ENCODE measurements at regions not wholly inside any gene's neighbourhood (a gene's known extent, or its start where the extent isn't known, plus 50 kb on each side); places are given as distances from the start of the nearest gene placed in this dataset.
A peak's percentile ranks its signal among the peaks of the same experiment; 100 is the strongest.

DNA sequence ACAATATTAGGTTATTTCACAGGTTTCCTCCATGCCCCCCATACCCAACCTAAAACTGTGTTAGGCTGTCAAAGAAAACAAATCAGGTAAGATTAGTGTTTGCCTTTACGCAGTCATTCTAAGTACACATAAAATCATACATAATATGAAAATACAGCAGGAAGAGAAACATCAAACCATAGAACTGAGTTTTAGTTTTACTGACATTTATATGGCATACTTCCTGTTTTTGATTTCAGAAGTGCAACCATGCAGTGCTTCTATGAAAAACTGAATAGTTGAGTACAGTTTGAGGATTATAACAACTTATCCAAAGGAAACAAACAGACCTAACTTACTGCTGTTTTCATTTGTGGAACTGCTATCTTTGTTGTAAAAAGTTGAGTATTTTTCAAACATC lies 91.3 kb downstream of the KCNRG start:
- DNase-seq = no peak

DNA sequence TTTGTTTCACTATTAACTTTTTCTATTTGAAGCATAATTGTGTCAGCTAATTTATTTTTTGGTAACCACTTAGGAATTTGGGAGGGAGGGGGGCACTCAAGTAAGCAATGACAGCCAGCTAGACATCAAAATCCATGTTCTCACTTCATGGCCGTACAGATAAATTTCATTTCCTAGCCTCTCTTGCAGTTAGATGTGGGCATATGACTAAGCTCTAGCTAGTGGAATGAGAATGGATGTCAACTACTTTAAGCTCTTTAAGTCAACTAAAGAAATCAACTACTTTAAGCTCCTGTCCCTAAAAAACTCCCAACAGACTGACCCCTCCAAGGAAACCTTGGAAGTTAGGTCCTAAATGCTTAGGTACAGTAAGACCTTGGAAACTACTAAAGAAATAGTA lies 92.0 kb downstream of the KCNRG start:
- no peak for DNase-seq

DNA sequence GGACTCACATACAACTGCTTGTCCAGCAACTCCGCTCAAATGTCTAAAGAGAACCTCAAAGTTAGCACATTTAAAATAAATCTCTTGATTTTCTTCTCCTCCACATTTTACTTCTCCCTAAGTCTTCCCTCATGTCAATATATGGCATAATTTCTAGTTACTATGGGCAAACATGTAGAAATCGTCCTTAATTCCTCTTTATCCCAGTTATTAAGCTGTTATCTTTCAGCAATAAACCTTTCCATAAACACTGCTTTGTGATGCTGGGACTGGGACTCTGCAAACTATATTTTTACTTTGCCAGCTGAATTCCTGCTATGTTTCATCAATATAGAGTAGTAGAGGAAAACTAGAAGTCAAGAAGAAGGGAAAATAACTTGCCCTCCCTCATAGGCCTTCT lies 99.7 kb downstream of the KCNRG start:
- no peak for DNase-seq

- no peak for DNase-seq
Measured at GRCh38 chr13:50115695-50116094, 100.5 kb downstream of the KCNRG start.

- DNase-seq = no peak
Measured at GRCh38 chr13:50116430-50116973, 101.3 kb downstream of the KCNRG start.

- no peak for DNase-seq
Measured at GRCh38 chr13:50119591-50119990, 104.3 kb downstream of the KCNRG start.

GRCh38 chr13:50122455-50122854 lies 107.2 kb downstream of the KCNRG start:
- no peak for DNase-seq

DNA sequence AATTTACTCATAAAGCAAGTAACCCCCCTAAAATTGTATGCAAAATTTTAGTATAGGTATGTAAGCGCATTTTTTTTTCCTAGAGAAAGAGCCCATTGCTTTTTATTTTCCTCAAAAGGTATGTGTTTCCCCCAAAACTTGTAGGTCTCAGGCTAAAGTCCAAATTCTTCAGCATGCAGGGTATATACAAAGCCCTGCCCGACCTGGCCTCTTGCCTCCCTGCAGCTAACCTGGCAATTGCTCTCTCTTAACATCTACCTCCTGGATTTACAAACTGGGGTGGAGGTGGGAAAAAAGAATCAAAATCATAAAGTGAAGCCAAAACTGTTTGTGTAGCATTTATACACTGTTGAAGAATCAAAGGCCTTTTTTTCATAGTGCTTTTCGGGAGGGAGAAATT lies 107.8 kb downstream of the KCNRG start:
- DNase-seq = no peak

DNA sequence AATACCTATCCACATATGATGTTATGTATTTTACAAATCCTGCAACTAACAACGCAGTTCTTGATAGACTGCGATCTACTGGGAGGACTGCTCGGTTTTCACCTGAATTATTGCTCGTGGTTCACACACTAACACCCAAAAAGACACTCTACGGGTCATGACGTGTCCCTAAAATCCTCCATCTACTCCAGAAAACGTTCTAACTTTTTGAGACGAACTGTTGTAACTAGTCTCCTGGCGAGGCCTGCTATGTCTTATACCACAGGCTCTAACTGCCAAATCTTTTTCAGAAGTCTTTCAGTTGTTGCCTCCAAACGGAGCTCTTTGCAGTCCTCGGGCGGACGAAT lies 108.2 kb downstream of the KCNRG start:
- no peak for DNase-seq

- DNase-seq = peak; percentile 83
Measured at GRCh38 chr13:50123862-50124535, 108.8 kb downstream of the KCNRG start.

DNA sequence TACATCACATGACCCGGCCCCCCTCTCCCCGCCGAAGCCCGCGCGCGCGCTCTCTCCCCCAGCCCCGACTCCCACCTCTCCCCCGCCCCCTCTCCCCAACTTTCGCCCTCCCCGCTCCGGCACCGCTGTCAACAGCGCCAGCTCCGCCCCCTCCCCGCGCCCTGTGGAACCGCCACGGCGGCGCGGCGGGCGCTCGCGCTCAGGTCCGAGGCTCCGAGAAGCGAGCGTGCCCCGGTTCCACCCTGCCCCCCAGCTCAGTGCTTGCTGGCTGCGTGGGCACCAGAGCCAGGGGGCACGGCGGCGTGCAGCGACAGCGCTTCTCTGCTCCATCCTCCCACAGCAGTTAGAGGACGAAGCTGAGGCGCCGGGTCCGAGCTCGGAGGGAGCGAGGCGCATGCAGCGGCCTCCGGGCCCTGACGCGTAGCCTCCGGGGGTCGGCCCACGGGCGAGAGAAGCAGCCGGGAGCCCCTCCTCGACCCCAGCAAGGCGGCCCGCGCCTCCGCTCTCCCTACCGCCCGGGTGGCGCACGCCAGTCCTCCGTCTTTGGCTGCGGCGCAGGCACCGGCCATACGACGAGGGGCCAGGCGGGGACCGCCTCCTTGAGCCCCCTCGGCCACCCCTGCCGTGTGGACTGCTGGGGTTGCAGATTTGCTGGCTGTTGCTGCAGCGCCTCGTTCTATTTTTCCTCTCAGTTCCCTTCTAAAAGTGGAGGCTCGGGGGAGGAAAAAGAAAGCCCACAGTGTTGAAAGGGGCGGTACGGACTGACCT lies 109.5 kb downstream of the KCNRG start:
- peak; percentile 97 for DNase-seq

DNA sequence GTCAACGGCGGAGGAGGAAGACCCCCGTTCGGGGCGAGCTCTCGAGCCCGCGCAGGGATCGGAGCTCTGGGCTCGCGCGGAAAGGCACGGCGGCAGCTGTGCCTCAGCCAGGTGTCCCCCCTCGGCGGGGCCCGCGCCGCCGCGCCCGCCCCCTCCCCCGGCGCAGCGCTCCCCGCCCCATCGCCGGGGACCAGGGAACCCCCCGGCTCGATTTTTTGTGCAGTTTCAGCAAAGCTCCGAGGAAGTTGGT lies 110.0 kb downstream of the KCNRG start:
- no peak for DNase-seq

DNA sequence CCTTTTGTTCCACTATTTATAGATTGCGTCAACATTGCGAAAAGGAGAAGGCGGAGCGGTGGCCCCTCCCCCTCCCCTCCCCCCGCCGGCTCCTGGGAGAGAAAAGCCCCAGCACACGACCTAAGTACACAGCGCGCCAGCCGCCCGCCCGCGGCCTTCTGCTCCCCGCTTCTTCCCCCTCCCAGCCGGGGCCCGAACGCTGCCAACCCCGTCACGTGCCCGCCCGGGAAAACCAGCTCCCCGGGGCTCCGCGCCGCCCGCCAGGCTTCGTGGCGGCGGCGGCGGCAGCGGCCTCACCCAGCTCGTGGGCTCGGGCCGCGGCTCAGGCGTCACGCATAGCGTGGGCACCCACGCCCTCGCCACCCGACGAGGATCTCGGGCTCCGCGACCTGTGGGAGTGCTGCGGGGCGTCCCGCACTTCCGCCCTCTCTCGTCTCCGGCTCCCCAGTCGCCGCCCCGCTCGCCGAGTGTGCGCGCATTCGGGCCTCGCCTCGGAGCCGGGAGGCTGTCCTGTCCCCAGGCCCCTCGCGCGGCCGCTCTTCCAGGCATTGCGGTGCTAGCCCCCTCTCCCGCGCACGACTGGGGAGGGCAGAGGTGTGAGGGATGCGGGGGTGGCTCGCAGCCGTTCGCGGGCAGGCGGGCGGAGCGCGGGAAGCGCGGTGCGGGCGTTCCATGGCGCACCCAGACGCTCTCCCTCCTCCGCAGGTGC lies 110.5 kb downstream of the KCNRG start:
- DNase-seq = peak; percentile 94

DNA sequence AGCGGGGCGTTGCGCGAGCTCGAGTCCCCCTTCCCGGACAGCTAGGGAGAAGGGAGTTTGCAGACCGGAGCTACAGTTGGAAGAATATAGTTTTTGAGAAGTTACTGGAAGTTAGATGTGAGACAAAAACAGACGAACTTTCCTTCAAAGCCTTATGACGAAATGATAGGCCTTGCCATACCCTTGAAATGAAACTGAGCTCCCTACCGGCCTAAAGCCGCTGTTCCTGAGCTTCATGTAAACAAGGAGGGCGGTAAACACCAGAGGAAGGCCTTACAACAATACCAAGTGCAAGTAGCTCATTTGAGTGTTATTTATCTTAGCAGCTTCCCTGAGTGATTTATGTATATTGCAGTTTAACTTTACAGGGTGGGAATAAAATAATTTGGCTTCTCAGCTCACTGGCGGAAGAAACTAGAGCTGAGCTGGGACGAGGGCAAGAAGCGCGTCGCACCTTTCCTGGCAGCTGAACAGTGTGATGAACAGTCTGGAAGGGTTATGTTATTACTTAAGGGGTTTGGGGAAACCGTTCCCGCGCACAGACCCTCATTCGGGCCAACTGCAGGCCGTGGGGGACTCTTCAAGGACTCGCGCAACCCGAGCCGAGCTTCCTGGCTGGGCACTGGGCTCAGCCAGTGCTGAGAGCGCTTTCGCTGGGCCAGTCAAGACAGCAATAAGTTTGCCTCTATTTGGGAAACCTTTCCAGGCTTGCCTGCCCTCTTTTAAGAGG lies 111.2 kb downstream of the KCNRG start:
- DNase-seq = peak; percentile 58

DNA sequence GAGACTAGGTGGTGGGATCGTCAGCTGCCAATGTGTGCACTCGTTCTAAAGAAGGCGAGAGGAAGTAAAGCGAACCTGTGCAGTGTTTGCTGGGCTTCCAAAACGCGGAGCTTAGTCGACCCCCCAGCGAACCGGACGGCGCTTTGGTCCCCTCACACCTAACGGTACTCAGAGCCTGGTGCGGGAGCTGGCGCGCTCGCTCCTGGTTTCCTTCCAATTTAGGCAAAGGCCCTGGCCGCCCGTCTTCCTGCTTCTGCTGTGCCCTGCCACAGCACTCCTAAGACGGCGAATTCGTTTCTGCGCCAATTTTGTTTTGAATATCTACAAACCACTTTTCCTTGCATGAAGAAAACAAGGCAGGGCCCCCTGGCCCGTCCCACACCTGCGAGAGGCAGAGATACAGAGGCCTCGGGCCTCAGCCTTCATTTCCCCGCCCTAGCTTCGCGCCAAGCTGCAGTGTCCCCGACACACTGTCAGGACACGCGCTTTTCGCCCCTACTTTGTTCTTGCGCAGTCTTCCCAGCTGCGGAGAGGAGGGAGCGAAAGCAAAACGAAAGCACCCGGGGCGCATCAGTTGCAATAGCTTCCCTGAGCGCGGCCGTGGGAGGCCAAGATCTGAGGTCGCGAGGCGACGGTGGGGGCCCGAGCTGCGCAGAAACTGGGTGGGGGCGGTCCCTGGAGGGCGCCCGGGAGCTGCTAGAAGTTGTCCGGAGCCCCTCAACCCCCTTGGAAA lies 111.9 kb downstream of the KCNRG start:
- peak; percentile 66 for DNase-seq

- no peak for DNase-seq
Measured at GRCh38 chr13:50127726-50128291, 112.6 kb downstream of the KCNRG start.

- peak; percentile 47 for DNase-seq
Measured at GRCh38 chr13:50128428-50128931, 113.2 kb downstream of the KCNRG start.

GRCh38 chr13:50129081-50129705 lies 113.9 kb downstream of the KCNRG start:
- no peak for DNase-seq

GRCh38 chr13:50129706-50130122 lies 114.5 kb downstream of the KCNRG start:
- no peak for DNase-seq

GRCh38 chr13:50130123-50130946 lies 115.1 kb downstream of the KCNRG start:
- DNase-seq = no peak
